T-helper 9 cell (primary cell): ENCODE measurements at regions not wholly inside any gene's neighbourhood (a gene's known extent, or its start where the extent isn't known, plus 50 kb on each side); places are given as distances from the start of the nearest gene placed in this dataset.

Source experiments
- DNase-seq: peaks from one replicate; pipeline ENCODE4 v3.0.0-alpha.2; 2020

DNA sequence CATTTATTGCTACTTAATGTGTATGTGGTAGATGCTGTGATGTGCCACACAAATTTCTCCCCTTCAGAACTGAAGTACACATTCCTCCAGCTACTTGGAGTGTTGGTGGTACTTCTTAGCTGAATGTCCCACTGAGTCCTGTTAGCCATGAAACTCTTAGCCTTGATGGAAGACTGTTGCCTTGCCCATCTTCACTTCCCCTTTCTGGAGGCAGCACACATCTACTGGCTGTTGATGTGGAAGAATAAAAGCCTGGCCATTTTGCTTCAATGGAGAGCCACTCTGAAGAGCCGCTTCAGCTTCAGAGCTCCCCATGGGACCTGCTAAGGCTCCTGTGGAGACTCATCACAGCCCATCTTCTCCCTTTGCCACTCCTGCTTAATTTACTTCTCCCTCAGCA lies 157.7 kb upstream of the PITX2 start:
- no peak for DNase-seq

DNA sequence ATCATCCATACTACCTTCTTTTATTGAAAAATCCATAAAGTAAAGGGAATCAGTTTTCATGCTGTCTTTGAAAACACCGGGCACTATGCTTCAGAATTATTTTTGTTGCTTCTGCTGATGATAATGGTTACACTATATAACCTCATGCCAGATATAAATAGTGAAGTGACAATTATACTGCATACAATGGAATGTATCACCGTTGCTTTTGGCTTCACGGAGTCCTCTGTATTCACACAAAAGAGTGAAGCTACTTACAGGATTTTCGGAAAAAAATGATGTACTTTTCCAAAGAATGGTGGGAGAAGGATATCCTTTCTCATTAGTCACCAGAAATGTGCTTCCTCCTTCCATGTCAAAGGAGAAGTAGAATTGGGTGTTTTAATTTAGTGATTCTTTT lies 159.1 kb upstream of the PITX2 start:
- DNase-seq, result no peak

DNA sequence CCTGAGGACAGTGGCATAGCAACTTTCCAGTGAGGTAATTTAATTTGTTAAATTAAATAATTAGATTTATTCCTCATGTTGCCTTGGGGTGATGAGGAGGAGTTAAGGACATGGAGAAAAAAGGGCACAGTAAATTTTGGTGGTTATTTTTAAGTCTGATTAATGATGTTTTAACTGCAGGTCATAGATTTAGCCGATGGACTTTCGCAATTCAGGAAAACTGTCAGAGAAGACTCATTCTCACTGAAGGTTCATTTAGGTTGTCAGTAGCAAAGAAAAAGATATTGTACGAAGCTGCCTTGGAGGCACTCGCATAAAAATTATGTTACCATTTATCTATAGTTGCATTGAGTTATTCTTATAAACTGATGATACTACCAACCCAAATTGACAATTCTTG lies 164.2 kb upstream of the PITX2 start:
- no peak for DNase-seq

DNA sequence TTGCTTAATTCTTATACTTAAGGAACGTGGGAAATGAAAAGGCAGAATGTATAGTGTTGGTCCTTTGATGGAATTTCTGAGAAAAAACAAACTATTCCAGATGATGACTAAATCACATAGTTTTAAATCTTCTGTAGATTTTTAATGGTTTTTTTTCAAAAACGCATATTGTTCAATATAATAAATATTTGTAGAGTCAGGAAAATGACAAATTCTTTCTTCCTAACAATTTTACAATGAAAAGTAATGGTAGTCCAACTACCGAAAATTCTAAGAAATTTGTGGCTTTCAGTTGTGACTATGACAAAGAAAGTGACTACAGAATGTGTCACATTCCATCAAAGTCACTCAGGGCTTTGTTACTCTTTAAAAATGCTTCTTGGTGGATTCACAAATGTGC lies 164.8 kb upstream of the PITX2 start:
- no peak for DNase-seq

DNA sequence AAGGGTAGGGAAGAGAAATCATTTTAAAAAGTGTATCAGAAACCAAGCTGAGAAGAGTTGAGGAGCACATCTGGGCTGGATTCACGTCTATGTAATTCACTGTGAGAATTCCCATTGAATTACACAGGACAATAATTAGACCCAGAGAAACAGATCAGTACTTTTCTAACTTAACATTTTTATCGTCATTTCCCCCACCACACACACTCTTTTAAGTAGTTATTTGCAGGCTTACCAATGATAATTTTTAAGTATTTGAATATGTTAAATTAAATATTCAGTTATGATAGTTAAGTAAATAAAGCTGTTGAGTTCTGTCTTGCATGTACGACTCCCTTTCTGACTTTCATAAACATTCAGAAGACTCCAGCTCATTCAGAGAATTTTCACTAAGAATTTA lies 165.4 kb upstream of the PITX2 start:
- no peak for DNase-seq

DNA sequence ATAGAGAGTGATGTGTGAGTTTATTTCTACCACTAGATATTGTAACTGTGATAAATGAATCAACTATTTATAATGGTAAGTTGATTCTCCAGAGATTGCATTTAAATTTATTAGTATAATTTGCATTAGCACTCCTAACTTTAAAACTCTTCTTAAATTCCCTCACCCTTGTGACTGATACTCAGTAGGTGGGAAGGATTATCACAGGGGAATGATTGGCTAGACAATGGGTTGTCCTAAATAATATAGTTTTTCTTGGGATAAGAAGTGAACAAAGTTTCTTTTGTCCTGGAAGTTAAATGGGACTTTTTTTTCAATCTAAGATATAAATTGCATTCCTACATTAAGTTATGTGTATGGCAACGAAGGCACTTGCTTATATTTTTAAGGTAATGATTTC lies 169.2 kb upstream of the PITX2 start:
- DNase-seq, result no peak

DNA sequence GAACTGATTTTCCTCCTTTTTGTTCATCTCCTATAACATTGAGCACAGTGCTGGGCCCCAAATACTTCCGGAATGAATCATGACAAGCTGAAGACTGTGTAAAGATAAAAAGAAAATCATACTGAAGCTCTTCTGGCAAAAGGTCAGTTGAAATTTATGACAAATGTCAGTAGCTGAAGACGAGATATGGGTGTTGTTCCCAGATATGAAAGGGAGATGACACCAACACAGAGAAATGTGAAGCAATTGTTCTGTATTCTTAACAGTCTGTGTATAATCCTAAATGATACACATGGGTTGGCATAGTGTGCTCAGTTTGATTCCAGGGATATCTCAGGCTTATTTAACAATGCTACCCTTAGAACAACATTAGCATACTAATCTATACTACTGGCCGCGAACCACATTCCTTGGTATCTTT lies 170.5 kb upstream of the PITX2 start:
- DNase-seq, result no peak

DNA sequence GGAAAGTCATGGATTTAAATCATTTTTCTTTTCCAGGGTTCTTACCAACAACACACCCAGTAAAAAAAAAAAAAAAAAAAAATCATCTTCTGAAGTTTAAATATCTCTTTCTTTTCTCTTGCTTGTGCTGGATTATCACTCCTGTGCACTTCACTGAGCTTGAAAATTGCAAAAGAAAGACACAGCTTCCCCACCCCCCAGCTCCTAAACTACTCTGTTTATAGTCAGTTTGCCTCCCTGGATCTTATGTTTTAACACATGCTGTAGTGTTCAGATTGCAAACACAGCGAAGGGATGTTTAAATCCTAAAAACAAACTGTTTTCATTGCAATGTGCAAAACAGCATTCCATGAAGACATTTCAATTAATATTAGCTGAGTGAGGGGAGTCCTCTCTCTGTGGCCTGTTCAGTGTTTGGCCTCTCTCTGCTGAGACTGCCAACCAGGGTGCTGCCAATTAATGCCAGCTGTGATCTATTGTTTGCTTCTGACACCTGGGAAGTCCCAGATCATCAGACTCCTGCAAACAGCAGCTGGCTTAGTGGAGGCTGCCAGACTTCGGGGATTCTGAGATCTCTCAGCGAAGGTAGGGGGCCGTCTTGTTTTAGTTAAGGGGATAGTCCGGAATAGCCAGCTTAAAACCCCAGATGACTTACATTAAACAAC lies 171.1 kb upstream of the PITX2 start:
- DNase-seq, result no peak

DNA sequence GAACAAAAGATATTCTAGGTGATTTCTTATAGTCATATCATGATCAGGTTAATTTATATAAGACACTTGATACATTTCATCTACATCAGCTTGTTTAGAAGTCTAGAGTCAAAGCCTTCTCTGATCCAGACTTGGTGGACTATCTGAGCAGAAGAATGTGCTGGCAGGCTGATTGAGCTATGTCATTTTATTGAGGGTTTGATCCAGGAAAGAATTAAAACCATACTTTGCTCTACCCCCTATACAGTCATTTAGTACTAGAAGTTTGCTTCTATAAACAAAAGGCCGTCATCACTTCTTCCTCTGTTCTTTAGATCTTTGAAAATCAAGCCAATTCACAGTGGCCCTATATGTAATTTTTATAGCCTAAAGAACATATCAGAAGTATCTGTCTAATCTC lies 173.1 kb upstream of the PITX2 start:
- DNase-seq, result no peak

DNA sequence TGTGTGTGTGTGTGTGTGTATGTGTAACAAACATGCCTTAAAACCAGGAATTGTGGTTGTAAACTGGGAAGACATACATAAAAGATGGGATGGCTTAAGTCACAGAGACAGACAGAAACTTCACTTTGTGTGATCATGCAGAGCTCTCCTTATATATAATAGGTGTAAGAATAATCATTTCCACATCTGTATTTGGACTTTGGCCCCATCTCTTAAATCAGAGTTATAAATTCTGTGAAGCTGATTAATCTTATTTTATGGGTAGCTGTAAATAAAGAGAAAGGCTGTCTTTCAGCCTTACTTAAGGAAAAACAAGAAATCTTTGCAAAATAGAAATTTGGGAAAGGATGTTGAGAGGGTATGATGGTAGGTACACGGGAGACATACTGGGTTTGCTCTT lies 174.6 kb upstream of the PITX2 start:
- no peak for DNase-seq

DNA sequence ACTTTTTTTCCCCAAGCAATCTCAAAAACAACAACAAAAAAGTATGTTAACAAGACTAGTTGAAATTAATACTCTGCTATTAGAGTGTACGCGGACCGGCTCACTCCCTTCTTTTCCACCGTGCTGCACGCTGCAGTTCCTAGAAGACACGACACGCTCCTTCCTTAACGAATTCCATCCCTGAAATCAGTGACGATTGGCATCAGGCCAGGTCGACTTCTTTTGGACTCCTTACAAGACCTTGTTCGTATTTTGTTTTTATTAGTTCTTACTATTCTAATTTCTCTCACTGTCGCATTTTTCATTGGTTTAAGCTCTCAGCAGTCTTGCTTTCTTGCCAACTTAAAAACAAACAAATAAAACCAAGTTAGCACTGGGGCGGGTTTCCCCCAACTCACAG lies 175.8 kb upstream of the PITX2 start:
- DNase-seq, result no peak

DNA sequence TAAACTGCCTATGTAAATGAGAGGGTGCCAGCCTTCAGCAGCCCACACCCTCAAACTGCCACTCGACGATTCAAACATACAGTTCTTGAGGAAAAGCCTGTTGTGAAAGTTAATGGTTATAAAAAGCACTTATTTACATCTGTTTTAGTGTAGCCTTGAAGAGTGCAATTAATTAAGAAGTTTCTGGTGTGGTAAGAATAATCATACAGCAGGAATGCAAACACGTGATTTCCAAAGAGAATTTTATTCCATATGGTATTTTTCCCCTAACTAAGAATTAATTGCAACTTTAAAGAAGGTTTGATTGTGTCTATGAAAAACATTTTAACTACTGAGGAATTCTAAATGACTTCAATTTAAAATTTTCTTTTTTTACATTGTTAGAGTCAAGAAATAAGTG lies 176.3 kb upstream of the PITX2 start:
- no peak for DNase-seq

DNA sequence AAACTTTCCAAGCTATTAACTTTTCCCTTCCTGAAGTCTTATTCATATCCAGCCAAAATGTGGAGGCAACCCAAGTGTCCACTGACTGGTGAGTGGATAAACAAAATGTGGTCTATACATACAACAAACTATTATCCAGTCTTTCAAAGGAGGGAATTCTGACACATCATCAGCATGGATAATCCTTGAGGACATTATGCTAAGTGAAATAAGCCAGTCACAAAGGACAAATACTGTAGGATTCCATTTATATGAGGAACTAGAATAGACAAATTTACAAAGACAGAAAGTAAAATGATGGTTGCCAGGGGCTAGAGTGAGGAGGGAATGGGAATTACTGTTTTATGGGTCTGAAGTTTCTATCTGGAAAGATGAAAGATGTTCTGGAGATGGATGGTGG lies 178.7 kb upstream of the PITX2 start:
- DNase-seq, result no peak

DNA sequence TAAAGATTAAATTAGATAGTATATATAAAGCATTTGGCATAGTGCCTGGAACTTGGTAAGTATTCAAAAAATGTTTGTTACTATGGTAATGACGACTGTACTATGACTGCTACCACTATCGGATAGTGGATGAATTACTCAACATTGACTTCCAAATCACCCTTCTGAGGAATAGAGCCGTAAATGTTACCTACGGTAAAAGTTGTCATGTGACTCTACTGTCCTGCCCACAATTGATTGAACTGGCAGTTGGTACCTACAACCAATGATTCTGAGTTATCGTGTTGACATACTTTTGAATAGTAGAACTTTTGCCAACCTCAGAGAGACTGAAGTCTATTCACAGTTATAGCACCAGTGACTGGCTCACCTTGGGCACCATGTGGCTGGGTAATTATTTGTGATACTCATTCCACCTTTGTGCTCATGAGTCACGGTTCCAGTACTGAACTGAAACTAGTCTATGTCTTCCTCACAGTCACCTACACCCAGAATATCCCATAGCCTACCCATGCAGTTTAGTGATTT lies 185.5 kb upstream of the PITX2 start:
- no peak for DNase-seq

DNA sequence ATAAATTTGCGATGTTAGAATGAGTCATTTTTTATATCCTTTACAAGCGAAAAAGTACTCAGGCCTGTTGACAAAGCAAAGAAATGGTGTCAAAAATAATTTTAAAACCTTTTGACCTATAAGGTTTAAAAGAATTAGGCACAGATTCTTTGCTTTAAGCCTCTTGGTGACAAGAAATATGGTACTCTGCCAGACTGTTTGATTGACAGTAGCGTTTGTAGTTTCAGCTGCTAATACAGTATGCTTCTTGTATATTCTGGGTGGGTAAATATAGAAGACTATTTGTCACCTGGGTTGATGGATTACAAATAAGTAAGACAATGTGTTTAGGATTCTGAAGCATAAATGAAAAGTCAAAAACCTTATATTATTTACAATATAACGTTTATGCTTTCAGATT lies 193.1 kb upstream of the PITX2 start:
- no peak for DNase-seq

DNA sequence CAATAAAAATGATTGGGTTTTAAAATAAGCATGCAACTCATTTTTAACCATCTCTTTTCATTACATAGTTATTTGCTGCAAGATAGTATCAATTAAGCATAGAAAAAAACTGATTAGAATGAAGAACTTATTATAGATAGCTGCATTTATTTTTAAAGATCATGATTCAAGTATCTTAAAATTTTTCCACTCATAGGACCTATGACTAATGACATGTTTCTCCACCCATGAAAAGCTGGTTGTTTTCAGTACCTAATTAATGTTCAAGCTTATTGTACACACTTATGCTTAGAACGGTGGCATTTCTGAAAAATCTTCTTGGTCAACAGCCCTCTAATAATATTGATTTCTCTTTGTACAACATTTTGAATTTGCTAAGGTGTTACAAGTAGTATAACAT lies 193.5 kb upstream of the PITX2 start:
- DNase-seq, result no peak

DNA sequence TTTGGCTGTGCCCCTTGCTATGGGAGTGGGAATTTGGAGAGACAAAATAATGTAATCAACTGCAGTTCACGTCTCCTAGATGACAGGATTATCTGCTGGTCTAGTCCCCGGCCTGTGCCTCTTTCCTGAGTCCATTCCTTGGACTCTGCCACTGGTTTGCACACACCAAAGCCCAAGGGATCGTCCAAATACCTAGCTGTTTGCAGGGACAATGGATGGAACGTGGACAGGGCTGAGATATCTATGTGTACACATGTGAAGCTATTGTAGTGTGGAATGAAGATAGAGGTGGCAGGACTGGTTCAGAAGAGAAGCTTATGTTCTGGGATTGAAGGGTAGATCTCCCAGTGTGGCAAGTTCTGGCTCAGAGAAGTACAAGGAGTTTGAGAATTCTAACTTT lies 198.3 kb upstream of the PITX2 start:
- DNase-seq, result no peak

DNA sequence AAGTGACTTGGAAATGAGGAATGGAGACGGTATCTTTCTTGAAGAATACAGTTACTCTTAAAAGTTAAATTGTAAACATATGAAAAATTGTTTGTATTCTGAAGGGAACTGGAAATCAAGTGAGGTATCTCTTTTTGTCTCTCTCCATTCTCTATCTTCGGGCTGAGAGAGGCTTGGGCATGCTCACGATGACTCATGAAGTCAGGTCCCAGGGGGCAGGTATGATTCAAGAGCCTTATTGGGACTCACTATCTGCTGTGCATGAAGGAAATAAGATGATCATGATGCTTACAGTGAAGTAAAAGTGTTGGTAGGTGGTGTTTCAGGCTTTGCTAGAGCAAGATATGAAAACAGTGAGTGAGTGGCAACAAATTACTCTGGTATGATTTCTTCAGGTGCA lies 200.4 kb upstream of the PITX2 start:
- no peak for DNase-seq

DNA sequence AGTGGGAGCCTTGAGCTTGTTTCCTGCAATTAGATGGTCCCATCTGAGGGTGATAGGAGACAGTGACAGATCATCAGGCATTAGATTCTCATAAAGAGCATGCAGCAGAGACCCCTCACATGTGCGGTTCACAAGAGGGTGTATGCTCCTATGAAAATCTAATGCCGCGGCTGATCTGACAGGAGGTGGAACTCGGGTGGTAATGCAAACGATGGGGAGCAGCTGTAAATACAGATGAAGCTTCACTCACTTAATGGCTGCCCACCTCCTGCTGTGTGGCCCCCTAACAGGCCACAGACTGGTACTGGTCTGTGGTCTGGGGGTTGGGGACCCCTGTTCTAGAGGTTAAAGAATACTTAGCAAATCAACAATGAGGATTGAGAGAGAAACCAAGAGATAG lies 201.5 kb upstream of the PITX2 start:
- no peak for DNase-seq

DNA sequence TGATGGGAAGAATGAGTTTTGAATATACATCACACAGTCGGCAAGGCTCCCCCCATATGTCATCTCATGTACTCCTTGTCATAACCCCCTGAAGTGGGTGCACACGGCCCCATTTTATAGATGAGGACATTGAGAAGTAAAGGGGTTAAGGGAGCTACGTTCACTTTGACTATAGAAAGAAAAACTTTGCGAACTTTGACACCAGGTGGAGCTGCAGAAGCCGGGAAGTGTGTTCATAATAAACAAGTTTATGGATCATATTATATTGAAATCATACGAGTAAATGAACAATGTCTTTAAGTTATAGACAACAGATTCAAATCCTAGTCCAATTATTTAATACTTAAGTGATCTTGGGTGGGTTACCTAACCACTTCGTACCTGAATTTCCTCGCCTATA lies 203.8 kb upstream of the PITX2 start:
- DNase-seq, result no peak

DNA sequence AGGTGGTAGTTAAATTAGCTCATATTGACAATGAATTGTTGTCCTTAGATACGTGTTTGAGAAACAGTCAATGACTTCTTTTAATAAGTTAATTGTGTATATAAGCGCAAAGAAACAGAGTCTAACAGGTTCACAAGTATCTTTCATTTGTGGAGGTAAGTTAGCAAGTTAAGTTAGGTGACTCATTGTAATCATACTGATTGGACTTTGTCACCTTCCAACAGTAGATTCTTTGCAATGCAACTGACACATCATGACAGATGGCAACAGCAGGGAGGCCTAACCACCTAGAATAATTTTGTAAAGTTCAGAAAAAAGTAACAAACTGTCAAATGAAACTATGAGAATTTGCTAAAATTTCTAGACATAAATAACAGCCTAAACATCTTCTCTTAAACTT lies 207.6 kb upstream of the PITX2 start:
- no peak for DNase-seq

DNA sequence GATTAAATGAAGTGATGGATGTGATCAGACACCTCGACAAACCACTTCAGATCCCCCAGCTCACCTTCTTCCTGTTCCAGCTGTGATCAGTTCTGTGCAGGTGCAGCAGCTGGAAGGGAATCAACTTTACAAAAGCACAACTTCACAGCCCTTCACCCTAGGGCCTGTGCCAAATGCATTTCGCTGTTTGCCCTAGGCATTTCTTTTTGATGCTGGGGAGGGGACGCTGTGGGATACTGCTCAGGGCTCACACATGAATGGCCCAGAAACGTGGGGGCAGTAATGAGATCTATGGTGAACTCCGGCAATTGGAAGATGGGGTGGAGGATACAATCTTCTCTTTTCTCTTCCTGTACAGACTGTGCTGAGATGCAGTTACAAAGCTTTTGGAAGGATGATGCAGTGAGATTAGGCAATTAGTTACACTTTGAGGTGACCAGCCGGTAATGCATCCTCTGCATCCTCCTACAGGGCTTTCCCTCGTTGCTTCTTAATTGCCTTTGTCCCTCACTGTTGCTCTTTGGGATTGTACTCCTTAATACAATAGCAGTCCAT lies 215.1 kb upstream of the PITX2 start:
- DNase-seq, result no peak

DNA sequence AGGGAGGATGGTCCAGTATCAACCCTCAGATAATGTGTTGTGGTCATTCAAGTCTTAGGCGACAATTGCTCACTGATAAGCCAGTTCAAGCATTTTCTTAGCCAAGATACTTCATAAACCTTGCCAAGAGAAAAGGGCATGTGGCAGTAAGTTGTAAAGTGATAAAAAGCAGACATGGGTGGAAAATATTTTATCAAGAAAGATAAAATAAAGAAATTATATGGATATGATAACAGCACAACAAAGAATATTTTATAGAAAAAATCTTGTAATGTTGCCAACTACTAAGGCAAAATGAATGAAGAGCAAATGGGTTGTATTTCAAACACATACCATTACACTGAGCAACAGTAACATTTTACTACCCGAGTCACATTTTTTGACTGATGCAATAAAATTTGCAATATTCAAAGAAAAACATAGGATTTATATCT lies 217.4 kb upstream of the PITX2 start:
- no peak for DNase-seq

DNA sequence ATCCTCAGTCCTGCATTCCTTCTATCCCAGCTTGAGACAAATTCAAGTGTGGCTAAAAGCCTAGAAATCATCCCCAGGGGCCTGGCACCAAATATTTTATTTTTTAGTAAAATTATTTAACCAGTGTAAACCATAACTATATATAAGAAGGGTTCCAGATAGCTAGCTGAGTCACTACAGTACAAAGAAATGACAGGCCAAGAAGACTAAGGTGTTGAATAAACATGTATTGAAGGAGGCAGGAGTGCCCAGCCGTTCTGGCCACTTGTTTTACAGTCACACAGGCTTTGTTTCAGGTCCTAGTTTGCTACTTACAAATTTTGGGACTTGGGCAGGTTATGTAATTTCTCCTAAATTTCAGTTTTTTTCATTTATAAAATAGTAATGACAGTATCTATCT lies 225.9 kb upstream of the PITX2 start:
- no peak for DNase-seq

DNA sequence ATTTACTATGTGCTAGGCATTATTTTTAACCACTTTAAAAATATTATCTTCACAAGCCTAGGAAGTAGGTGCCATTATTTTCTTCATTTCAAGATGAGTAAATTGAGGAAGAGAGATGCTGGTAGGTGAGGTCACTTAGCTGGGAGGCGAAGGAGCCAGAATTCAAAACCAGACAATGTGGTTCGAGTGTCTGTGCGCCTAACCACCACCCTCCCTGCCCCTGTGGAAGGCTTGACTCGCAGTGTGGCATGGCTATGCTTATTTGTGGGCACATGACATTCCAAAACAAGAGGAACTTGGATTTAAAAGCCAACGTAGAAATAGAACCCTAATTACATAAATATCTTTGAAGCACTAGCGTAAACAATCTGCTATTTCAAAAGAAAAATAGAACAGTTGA lies 226.6 kb upstream of the PITX2 start:
- no peak for DNase-seq
